HG03108 (cell line): ENCODE measurements at regions not wholly inside any gene's neighbourhood (a gene's known extent, or its start where the extent isn't known, plus 50 kb on each side); places are given as distances from the start of the nearest gene placed in this dataset.

Experiments used
- ATAC-seq: cut with Tn5 transposase; IDR thresholded peaks from one replicate; pipeline ENCODE4 v1.9.1; 2021; ENCODE audit warnings: moderate library complexity; ENCODE audit not compliant: unreplicated experiment

- no peak for ATAC-seq
These were observed 304.5 kb downstream of the BARHL2 start for GRCh38 chr1:90412563-90412962.

DNA sequence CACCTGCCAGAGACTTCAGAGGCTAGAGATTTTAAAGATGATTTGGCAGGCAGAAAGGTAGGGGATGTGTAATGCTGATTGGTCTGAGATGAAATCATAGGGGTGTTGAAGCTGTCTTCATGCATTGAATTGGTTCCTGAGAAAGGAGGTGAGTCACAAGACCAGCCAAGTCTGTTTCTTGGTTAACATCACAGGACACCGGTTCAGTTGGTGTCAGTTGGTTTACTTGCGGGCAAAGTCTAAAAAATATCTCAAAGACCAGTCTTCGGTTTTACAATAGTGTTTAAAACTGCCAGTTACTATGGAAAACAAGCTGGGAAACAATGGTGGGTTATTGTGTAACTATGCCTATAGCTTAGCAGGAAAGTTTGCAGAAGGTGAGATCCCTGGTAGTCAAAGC is 305.9 kb downstream of the BARHL2 start:
- ATAC-seq: no peak

DNA sequence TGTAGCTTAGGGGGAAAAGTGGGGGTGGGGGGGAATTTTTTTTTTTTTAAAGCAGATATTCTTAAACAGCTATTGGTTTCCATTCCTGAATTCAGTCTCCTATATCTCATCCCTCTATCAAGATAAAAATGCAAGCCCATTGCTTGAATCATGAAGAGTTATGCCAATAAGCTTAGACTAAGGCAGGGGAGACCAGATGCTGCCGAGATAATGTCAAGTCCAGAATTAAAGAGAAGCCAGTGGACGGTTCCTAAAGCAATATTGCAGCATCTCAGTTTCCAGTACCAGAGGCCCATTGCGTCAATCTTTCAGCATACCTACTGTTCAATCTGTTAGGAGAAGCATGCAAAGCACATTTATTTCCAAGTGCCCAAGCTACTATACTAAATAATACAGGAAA is 309.4 kb downstream of the BARHL2 start:
- no peak for ATAC-seq

DNA sequence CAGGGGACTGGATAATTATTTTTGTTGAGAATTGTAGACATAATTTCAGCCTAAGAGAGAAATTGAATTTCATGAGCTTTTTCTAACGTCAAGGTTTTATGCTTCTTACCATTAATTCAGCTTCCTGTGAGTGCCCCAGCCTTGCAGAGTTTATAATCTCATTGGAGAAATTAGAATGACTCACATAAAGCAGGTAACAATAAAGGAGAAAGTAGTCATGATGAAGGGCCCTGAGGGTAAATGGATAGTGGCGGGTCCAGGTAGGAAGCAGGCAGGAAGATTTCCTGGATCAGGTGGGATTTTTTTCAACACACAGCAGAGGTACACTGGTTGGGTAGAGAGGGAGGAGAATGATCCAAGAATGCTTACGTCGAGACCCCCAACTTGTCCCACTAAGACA is 311.4 kb downstream of the BARHL2 start:
- ATAC-seq: no peak

- ATAC-seq: no peak
These were observed 313.9 kb downstream of the BARHL2 start for GRCh38 chr1:90402893-90403849.

GRCh38 chr1:90400131-90400530 is 317.0 kb downstream of the BARHL2 start:
- no peak for ATAC-seq

DNA sequence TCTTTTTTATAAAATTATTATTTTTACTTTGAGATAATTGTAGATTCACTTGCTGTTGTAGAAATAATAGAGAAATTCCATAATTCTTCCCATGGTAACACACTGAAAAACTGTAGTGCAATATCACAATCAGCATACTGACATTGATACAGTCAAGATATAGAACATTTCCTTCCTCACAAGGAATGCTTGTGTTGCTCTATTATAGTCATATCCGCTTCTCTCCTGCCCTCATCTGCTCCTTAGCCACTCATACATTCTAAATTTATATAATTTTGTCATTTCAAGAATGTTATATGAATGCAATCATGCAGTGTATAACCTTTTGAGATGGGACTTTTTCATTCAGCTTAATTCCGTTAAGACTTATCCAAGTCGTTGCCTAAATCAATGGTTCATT is 320.2 kb downstream of the BARHL2 start:
- ATAC-seq: no peak

- no peak for ATAC-seq
These were observed 322.9 kb downstream of the BARHL2 start for GRCh38 chr1:90394247-90394646.

- no peak for ATAC-seq
These were observed 324.1 kb downstream of the BARHL2 start for GRCh38 chr1:90393025-90393424.

DNA sequence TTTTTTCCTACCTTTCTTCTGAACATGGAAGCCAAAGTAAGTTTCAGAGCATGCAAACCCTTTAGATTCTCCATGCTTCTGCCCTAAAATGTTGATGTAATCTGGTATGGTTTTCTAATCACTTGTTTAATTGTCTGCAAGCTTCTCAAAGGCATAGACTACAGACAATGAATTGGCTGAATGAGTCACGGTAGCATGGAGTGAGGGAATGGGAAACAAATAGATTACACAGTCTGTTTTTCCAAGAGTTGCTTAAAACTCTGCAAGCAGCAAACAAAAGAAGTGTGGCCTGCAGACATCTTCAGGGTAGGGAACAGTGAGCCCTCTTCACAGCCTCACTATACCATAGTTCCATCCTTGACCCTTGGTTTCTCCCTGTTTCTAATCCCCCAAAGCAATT is 326.0 kb downstream of the BARHL2 start:
- no peak for ATAC-seq

- no peak for ATAC-seq
These were observed 329.3 kb downstream of the BARHL2 start for GRCh38 chr1:90387805-90388204.

GRCh38 chr1:90386899-90387720 is 330.0 kb downstream of the BARHL2 start:
- ATAC-seq: no peak

GRCh38 chr1:90384193-90384592 is 332.9 kb downstream of the BARHL2 start:
- ATAC-seq: no peak

DNA sequence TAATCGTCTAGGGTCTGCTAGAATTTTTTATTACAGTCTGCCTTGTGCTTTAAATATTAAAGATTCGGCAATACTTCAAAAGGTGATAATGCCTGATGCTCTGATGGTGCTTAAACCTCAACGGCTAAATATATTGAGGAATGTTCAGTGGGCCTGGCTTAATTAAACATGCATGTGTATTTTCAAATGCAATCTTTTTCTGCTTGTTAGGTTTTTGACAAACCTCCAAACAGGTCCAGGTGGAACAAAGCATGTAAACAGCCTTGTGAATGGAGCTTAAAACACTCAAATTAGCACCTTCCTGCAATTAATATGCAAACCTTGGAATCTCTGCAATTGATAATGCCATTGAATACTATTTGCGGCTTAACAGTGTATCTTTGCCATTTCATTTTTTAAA is 334.9 kb downstream of the BARHL2 start:
- ATAC-seq: no peak

DNA sequence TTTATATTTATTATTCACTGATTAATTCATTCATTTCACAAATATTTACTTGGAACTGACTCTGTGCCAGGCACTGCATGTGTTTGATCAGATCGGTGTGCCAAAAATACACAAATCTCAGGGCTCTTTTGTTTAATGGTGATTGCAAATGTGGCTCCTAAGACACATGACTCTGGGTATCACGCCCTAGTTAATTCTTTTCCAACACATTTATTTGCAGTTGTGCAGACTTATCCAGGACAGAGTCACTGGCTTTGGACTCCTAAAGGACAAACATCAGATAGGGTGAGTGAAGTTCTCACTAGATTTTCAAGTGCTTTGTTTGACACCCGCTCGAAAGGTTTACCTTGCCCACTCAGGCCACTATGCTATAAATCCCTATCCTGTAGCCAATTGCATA is 335.5 kb downstream of the BARHL2 start:
- no peak for ATAC-seq

DNA sequence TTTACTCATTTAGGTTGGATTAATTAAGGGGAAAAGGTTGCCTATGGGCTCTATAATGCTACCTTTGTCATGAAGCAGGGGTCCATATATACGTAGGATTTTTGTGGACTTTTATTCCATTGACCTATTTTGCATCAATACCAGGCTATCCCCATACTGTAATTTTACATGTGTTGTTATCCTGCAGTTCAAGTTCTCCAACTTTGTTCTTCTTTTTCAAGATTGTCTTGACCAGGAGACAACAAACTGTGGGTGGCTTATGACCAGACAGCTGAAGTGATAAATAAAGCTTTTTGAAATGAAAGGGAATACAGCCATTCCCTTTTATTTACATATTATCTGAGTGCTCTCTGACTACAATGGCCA is 345.7 kb downstream of the BARHL2 start:
- no peak for ATAC-seq

- ATAC-seq: no peak
These were observed 346.2 kb downstream of the BARHL2 start for GRCh38 chr1:90370686-90371447.

- no peak for ATAC-seq
These were observed 354.9 kb downstream of the BARHL2 start for GRCh38 chr1:90362163-90362562.

- ATAC-seq: no peak
These were observed 356.1 kb downstream of the BARHL2 start for GRCh38 chr1:90361026-90361425.

DNA sequence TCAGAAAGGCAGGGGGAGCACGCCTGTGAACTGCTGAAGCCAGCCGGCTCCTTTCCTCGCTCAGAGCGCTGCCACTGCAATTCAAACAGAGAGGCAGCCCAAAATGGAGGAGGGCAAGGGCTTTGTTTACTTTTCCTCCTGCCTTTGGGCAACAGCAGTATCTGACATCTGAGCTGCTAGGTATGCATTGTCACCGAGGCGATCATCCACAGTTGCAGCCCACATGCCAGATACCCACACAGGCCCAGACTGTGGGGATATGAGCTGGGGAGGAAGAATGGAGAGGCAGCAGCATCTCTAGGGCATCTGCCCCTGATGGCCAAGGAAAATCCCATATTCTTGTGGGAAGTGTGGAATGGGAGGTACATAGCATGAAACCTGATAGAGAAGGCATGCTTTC is 357.1 kb downstream of the BARHL2 start:
- ATAC-seq: no peak

DNA sequence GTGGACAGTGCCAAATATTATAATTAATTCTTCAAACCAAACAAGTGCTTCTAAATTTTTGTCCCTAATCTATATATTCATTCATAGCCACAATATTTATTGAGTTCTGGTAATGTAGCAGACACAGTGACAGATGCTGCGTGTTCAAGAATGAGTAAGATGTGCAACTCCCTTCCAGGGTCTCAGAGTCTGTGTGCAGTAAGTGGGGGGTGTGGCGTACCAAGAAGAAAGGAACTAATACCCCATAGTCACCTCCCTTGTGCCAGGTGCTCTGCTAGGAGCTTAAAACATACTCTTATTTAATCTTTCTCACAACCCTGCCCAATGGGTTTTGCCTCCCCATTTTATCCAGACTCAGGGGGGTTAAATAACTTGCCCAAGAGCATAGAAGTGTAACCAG is 358.7 kb downstream of the BARHL2 start:
- ATAC-seq: no peak
